ENCODE measurements at regions not wholly inside any gene's neighbourhood (a gene's known extent, or its start where the extent isn't known, plus 50 kb on each side); places are given as distances from the start of the nearest gene placed in this dataset.
"Not testable (repeated sequence)": the region's sequence is repeated elsewhere in the genome, so short reads cannot be mapped to it uniquely, and the experiment has no call there.

DNA sequence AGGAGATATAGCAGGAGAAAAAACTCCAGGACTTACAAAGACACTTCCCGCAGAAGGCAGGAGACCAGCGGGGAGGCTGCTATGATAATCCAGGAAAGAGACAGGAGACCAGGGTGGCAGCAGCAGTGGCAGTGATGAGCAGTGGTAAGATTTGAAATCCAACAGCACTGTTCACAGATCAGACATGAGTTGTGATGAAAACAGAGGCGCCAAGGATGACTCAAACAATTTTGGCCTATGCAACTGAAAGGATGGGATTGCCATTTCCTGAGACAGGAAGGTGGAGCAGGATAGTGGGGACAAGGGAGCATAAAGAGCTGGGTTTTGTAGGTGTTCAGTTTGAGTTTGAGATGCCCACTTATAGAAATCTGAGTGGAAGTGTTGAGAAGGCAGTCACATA, 108.6 kb upstream of the DYRK2 start:
- DNase-seq = no peak

DNA sequence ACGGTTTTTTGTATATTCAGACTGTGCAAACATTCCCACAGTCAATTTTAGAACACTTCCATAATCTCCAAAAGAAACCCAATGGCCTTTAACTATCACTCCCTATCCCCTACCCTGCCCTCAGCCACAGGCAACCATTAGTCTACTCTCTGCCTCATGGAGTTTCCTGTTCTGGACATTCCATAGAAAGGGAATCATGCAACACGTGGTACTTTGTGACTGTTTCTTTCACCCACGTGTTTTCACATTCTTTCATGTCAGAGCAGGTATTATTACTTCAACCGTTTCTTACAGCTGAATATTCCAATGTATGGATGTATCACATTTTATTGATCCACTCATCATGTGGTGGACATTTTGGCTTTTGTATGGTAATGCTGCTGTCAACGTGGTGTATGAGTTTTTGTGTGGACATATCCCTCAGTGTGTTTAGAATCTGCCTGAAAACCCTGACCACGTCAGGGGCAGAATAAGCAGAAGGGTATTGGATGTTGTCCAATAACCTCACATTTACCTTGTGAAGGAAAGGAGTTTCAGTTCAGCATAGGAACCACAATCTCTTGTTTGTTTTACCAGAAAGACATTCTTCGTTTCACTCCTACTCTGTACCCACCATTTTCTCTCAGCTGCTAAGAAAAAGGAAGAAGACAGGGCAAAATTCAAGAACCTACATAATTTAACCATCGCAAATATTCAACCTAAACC, 107.5 kb upstream of the DYRK2 start:
- no peak for DNase-seq

DNA sequence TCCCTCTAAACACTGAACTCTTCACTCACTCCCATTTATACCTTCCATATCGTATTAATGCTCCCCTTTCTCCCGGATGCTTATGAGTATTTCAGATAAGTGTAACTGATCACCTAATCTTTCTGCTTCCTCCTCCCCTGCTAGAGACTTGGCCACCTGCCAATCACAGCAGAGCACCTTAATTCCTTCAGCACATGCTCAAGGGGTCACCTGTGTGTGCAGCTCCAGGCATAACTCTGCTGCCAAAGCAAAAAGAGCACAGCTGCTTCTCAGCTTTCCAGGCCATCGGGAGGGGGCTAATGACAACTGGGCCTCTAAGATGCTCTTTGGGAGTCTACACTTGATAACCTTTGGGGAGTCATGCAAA, 106.9 kb upstream of the DYRK2 start:
- no peak for DNase-seq

DNA sequence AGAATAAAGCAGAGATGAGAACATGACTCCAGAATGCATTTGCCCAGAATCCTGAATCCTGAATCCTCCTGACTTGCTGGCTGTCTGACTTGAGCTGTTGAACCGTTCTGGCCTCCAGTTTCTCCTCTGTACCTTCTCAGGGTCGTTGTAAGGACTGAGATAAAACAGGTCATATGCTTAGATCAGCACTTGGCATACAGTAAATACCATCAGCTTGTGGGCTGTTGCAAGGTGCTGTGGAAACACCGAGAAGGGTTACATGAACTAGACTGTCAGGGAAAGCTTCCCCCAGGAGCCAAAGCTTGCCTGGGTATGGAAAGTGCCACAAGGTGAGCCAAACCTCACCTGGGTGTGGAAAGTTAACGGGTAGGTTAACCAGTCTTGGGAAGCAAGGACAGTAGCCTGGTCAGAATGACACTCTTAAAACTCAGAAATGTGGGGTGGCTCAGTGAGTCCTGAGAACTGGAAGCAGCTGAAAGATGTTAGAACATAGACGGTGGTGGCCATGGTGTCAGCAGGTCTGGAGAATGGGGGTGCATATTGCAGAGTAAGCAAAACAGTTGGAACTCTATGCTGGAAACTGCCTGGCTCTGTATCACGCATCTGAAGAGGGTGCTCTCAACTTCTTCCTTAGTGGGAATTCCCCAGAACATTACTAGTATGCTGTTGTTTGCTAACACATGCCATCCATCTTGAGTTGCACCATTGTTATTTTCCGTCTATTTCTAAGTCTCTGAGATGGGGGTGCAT, 105.3 kb upstream of the DYRK2 start:
- DNase-seq = no peak

DNA sequence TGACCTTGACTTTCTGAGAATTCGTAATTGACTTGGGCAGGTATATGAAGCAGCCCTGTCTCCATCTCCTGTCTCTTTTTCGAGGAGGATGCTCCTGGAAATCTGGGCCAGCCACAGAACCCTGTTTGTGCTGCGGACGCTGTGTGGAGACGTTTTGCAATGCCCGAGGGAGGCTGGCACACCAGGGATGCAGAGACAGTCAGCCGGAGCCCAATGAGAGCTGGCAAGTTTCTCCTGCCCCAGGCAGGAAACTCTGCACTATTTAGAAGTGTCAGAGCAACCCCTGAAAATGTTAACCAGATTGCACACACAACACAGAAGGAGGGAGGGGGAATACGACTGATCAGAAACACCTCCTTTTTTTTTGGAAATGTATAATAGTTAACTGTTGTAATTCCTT, 103.2 kb upstream of the DYRK2 start:
- no peak for DNase-seq

DNA sequence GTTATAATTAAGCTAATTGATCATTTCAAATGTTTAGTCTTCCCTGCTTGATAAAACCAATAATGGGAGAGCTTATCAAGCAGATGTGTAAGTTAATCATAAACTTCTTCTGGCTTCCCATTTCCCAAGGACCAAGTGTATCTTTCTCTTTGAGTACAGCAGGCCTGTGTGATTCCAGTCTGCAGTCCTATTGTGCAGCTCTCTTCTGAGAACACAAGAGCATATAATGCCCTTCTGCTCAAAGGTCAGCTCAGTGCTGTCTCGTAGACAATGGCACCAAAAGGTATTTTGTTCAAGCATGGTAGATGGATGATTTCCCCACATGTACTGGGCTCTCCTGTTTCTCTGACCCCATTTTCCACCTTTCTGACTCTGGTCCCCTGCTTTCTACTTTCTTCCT, 101.8 kb upstream of the DYRK2 start:
- DNase-seq = no peak

DNA sequence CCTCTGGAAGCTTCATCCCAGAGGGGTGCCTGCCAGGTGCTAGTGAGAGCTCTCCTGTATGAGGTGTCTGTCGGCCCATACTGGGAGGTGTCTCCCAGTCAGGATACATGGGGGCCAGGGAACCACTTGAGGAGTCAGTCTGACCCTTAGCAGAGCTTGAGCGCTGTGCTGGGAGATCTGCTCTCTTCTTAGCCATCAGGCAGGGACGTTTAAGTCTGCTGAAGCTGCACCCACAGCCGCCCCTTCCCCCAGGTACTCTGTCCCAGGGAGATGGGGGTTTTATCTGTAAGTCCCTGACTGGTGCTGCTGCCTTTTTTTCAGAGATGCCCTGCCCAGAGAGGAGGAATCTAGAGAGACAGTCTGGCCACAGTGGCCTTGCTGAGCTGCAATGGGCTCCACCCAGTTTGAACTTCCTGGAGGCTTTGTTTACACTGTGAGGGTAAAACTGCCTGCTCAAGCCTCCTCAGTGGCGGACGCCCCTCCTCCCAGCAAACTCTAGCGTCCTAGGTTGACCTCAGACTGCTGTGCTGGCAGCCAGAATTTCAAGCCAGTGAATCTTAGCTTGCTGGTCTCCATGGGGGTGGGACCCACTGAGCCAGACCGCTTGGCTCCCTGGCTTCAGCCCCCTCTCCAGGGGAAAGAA, 93.3 kb upstream of the DYRK2 start:
- DNase-seq = not testable (repeated sequence)

DNA sequence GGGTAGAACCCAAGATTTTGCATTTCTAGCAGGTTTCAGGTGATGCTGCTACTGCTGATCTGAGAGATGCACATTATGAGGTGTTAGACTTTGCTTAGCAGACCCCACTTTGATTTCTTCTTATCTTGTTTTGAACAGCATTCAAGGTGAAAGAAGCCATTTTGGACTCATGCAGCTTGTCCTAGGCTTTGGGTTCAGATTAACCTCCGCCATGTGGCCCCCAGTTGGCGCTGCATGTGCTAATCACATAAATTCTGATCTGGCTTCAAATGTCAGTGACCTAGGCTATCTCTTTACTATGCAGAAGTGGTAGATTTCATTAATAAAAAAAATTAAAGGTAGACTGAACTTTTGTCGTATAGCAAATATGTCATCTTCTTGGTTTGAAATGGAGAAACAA, 89.8 kb upstream of the DYRK2 start:
- DNase-seq = no peak

DNA sequence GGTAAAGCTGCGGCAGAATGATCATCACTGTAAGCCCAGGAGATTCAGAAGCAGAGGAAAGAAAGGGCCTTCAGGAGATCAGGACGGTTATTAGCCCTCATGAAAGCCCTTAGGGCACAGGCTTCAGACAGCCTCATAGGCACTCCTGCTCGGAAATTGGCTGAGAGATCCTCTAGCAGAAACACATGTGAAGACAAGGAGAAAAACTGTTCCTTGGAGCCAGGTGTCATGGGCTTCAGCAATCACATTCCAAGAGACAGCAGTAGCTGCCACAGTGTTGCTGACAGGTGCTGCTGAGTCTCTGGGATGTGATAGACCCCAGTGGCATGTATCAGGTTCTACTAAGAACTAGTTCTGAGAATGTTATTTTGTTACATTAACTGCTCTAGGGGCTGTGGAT, 88.8 kb upstream of the DYRK2 start:
- DNase-seq = no peak

DNA sequence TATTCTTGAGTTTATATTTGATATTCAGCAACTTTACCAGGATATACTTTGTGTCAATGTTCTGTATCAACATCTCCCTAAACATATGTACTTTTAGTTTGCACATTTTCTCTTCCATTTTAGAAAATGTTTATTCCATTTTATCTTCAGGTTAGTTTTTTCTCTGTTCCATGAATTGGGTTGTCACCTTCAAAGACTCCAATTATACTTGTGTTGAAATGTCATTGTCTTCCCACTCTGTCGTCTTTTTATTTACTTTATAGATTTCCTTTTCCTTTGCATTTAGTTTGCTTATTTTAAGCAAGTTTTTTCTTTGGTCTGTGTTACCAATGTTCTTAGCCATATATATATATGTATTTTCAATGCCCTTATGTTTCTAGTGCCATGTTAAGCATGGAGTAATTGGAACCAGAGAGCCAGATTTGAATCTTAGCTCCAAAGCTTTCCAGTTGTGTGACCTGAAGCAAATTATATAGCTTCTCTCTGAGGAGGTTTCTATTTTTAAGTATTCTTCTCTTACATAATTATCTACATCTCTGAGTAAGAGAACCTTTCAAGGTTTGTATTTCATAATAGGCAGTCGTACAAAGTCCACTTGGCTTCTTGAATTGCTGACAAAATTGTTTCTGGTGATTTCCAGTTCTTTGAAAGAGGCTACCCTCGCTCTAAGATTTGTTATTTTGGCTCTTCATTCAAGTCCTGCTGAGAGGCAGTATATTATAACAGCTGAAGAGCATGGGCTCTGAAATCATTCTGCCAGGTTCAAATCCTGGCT, 85.8 kb upstream of the DYRK2 start:
- no peak for DNase-seq

DNA sequence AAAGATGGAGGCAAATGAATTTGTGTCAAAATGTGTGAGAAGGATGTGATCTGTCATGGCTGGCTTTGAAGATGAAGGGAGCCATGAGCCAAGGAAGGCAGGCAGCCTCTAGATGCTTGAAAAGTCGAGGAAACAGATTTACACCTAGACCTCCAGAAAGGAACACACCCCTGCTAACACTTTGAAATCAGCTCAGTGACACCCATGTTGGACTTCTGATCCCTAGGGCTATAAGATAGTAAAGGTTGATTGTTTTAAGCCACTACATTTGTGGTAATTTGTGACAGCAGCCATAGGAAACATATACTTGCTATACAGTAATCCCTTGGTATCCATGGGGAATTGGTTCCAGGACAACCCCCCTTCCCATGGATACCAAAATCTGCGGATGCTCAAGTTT, 80.5 kb upstream of the DYRK2 start:
- no peak for DNase-seq

DNA sequence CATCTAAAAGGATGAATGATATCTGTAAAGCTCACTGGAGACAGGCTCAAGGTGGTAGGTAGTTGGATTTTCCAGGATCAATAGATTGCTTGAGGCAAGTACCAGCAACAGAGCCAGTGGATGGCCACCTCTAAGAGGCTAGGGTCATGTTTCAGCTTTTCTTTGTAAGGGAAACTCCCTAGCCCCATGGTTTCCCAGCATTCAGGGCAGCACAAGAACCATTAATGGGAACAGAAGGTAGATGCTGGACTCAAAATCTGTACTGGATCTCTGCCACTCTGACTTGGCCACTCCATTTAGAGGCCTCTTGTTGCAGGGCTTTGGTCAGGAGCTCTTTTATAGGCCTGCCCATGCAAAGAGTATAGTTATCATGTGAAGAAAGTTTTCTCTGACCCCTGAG, 76.1 kb upstream of the DYRK2 start:
- no peak for DNase-seq

DNA sequence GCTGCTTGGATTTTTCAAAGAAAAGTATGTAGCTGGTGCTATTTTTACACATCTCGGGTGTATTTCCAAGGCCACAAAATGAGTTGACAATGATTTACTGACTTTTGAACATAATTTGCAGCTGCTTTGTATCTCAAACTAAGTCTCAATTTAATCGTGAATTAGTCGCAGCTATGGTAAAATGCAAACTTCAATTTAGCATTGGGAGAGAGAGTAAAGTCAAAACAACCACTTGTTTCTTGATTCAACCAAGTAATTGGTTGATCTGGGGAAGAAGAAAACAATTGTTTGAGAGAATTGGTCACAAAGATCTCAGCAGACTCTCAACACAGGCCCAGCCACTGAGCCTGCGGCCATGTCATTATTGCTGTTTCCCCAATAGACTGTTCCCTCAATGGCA, 75.0 kb upstream of the DYRK2 start:
- no peak for DNase-seq

DNA sequence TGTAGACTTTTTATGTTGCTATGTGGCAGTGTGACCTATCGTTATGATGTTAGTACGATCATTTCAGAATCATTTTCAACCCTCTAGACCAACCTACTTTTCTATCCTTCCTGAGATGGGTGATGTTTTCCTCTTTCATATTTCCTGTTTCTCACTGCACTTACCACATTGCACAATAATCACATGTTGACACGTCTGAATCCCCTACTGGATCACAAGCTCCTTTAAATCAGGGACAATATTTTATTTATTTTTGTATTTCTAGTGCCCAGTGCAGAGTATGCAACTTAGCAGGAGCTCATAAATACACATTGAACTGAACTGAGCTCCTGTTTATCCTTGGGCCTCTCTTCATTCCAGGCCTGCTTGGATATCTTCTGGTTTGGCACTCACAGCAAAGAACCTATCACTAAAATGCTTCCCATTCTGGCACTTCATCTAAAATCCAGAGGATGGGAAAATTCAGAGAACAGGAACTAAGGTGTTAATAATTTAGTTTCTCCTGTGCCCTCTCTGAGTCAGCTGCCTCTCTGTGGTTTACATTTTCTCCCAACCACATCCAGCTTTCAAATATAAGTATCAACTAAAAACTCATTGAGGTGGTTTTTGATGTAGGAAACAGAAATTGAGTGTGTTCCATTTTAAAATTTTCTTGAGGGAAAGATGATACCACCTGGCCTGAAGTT, 69.4 kb upstream of the DYRK2 start:
- DNase-seq = no peak

DNA sequence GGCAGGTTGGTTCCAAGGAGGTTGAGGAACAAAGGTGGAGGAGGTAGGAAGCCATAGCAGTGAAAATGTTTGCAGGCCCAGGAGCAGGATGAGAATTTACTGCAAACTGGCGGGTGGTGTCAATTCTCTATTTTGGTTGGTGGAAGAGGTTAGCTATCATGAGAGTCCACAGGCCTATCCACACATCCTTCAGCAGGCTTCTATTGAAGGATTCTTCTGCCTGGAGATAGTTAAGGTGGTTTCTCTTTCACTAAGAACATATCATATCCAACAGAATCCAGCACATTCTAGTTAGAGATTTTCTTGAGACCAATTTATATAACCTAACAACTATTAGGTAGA, 68.9 kb upstream of the DYRK2 start:
- DNase-seq = no peak

DNA sequence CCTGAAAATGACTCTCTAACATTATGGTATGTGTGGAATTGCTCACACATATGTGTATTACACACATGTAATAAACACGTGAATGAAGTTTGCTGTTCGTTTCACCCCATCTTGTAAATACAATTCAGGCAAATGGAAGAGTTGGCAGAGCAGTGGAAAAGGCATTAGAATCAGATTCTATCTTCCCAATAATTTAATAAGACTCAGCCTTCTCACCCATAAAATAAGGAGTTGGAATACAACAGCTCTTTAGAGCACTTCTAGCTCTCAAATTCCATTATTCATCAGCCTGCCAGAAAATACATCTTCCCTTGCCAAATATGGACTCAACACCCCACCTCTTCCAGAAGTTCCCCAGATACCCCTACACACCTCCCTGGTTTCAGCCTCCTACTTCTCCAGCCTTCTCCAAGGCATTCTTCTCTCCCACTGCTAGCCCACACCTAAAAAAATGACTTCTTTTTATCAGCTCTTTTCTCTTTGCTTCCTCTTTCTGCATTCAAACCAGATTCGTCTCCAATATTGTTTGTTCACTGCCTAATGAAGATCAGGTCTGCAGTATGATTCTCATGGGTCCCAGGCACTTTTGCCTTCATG, 66.2 kb upstream of the DYRK2 start:
- no peak for DNase-seq

DNA sequence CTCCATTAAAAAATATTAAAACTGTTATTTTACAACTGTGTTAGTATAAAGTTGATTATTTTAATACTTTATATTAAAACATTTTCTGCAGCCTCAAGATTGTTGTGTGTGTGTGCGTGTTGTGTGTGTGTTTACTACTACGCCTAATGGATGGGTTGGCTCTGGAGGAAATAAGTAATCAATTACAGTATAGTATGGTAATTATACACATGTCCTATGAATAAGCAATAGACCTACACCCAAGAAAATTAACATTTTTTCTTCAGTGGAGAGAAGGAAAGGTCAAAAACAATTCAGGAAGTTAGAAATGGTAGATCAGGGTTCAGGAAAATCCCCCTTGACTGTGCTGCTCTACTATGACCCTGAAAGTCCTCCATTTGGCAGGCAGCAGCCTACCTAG, 65.7 kb upstream of the DYRK2 start:
- DNase-seq = no peak

DNA sequence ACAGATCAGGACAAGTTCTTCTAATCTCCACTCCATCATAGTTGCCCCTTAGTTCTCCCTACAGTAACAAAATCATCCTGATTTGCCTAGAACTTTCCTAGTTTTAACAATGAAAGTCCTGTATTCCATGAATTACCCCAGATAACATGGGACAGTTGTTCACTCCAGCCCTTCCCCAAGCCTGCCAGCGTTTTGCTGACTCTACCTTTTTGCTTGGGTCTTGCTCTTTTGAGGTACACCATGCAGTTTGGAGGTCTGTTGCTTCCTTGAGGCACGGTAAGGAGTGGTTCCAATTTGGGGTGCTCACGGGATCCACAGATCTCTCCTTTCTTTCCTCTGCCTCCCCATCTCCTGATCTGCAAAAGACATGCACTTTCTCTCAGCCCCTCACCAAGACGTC, 61.6 kb upstream of the DYRK2 start:
- no peak for DNase-seq

DNA sequence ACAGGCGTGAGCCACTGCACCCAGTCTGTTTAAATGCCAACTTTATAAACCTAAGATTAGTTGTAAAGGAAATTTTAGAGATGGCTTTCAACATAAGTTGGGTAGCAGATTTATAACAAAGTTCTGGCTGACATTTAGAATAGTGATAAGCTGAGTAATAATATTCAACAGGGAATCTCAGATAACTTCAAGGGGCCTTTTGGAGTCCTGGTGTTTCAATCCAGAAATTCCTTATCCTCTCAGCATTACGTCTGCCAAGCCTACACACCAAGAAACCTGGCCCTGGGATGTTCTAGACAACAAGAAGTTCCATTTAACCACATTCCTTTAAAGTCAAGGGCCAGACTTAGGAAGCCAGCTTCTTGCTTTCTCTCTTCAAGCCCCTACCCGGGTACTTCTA, 59.5 kb upstream of the DYRK2 start:
- no peak for DNase-seq

DNA sequence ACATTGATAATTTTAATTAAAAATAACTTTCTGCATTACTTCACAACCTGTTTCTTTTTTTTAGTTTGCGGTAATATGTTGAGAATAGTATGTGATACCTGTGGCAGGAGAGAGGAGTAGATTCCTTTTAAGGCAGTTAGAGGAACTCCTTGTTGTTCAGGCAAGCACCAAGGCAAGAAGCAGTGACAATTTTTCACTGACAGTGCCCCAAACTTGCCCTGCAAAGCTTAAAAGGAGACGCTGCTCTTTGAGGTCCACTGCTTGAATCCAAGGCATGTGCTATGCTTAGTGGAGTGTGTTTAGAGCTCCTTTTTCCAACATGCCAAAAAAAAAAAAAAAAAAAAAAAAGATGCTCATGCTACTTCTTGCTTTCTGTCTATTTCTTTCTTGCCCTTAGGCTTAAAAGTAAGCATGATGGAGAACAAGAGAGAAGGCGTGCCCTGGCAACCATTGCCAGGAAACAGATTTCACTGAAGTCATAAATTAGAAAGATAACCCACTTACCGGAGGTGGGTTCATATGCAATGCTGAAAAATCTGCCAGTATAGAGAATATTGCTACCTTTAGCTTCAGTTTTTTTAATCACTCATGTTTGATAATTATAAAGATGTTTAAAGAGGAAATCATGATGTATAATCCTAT, 58.3 kb upstream of the DYRK2 start:
- peak; percentile 3 for DNase-seq

DNA sequence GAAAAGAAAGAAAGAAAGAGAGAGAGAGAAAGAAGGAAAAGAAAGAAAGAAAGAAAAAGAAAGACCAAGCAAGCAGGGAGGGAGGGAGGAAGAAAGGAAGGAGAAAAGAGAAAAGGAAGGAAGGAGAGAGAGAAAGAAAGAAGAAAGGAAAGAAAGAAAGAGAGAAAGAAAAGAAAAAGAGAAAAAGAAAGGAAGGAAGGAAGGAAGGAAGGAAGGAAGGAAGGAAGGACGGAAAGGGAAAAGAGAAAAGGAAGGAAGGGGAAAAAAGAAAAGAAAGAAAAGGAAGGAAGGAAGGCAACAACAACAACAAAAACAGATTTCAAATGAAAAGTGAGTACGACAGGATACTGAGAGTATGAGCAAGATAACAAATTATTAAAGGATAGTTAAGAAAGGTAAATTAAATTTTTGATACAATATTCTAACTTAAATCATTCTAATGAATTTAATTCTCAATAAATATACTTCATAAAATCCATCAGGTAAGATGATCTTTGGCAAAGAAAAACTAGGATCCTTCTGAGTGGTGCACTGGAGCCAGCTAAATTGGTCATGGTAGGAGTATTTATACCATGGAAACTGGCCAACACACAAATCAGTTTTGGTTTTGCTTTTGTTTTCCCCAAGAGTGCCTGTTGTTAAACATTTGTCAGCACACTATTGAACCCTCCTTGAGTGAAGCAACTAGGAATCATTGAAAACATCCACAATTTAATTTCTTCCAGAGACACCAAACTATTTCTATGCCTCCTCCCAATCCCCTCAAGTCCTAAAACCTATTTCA, 56.1 kb upstream of the DYRK2 start:
- no peak for DNase-seq
